ENCODE measurements at regions not wholly inside any gene's neighbourhood (a gene's known extent, or its start where the extent isn't known, plus 50 kb on each side); places are given as distances from the start of the nearest gene placed in this dataset.

DNA sequence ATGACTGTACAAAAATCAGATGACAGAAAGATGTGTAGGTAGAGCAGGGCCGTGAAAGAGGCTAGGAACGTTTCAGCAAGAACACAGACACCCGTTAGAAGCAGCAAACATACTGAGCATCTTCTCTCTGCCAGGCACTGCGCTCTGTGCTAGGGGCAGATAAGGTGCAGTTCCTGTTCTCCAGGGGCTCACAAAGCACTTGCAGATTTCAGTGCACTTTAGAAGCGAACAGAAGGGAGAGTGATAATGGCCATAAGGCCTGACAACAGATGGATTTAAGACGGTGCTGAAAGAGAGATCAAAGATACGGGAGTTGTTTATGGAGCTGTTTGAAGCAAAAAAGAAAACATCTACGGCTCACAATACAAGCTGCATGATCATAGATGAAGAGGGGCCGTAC, 200.3 kb upstream of the FOXD3 start:
- no peak overlapping the region for H3K27ac ChIP-seq (replicated peaks)
- DNase-seq (ENCODE audit: low read depth in 1 of 2, low spot score in 1 of 2): no peak
- H3K27me3 ChIP-seq (ENCODE audit: insufficient read depth, poor library complexity, severe bottlenecking): peaks cover 2% of the 10 kb centered on the region
- H3K4me3 ChIP-seq (replicated peaks; ENCODE audit: insufficient read depth, low read length): no peak overlapping the region
- TF ChIP-seq, protein P1, sequence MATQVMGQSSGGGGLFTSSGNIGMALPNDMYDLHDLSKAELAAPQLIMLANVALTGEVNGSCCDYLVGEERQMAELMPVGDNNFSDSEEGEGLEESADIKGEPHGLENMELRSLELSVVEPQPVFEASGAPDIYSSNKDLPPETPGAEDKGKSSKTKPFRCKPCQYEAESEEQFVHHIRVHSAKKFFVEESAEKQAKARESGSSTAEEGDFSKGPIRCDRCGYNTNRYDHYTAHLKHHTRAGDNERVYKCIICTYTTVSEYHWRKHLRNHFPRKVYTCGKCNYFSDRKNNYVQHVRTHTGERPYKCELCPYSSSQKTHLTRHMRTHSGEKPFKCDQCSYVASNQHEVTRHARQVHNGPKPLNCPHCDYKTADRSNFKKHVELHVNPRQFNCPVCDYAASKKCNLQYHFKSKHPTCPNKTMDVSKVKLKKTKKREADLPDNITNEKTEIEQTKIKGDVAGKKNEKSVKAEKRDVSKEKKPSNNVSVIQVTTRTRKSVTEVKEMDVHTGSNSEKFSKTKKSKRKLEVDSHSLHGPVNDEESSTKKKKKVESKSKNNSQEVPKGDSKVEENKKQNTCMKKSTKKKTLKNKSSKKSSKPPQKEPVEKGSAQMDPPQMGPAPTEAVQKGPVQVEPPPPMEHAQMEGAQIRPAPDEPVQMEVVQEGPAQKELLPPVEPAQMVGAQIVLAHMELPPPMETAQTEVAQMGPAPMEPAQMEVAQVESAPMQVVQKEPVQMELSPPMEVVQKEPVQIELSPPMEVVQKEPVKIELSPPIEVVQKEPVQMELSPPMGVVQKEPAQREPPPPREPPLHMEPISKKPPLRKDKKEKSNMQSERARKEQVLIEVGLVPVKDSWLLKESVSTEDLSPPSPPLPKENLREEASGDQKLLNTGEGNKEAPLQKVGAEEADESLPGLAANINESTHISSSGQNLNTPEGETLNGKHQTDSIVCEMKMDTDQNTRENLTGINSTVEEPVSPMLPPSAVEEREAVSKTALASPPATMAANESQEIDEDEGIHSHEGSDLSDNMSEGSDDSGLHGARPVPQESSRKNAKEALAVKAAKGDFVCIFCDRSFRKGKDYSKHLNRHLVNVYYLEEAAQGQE (IDR thresholded peaks at IDR 0.05; ENCODE audit: insufficient replicate concordance, low read depth): no peak
- TF ChIP-seq GABPA (IDR thresholded peaks at IDR 0.05; ENCODE audit: low read depth) (no peak), SPI1 (IDR thresholded peaks at IDR 0.05; ENCODE audit: borderline replicate concordance, low read depth) (no peak), POLR2AphosphoS5 (IDR thresholded peaks at IDR 0.05; ENCODE audit: low read depth) (no peak)
- TF ChIP-seq, protein P2, sequence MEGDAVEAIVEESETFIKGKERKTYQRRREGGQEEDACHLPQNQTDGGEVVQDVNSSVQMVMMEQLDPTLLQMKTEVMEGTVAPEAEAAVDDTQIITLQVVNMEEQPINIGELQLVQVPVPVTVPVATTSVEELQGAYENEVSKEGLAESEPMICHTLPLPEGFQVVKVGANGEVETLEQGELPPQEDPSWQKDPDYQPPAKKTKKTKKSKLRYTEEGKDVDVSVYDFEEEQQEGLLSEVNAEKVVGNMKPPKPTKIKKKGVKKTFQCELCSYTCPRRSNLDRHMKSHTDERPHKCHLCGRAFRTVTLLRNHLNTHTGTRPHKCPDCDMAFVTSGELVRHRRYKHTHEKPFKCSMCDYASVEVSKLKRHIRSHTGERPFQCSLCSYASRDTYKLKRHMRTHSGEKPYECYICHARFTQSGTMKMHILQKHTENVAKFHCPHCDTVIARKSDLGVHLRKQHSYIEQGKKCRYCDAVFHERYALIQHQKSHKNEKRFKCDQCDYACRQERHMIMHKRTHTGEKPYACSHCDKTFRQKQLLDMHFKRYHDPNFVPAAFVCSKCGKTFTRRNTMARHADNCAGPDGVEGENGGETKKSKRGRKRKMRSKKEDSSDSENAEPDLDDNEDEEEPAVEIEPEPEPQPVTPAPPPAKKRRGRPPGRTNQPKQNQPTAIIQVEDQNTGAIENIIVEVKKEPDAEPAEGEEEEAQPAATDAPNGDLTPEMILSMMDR (IDR thresholded peaks at IDR 0.05; ENCODE audit: insufficient read depth, low read length): no peak

DNA sequence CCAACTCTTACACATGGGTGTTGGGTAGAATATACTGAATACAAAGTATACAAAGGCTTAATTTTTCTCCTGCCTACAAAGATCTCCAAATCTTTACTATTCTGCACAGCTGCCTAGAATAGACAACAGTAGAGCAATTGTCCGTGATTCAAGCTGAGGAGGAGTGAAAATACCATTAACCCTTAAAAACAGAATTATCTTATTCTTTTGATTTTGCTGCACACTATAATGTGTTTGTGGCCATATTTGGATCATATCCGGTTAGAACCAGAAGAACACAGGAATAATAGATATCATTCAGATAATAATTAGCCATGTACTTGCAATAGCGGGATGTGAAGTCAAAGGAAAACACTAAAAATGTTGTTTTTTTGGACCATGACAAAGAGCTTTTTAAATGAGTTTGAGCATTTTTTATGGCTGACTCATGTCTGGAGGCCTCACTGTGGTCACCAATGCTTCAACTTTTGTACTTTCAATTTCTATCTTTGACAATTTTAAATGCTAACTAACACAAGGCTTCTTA, 197.6 kb upstream of the FOXD3 start:
- TF ChIP-seq, protein P1 (IDR thresholded peaks at IDR 0.05; ENCODE audit: insufficient replicate concordance, low read depth): no peak
- TF ChIP-seq SPI1 (IDR thresholded peaks at IDR 0.05; ENCODE audit: borderline replicate concordance, low read depth): no peak
- TF ChIP-seq, protein P2 (IDR thresholded peaks at IDR 0.05; ENCODE audit: insufficient read depth, low read length): no peak
- TF ChIP-seq GABPA (IDR thresholded peaks at IDR 0.05; ENCODE audit: low read depth): no peak
- TF ChIP-seq POLR2AphosphoS5 (IDR thresholded peaks at IDR 0.05; ENCODE audit: low read depth): no peak
- no peak for DNase-seq (ENCODE audit: low read depth in 1 of 2, low spot score in 1 of 2)
- H3K27me3 ChIP-seq (ENCODE audit: insufficient read depth, poor library complexity, severe bottlenecking): peaks cover 2% of the 10 kb centered on the region
- no peak overlapping the region for H3K27ac ChIP-seq (replicated peaks)
- H3K4me3 ChIP-seq (replicated peaks; ENCODE audit: insufficient read depth, low read length): no peak overlapping the region

- TF ChIP-seq, protein P1 (IDR thresholded peaks at IDR 0.05; ENCODE audit: insufficient replicate concordance, low read depth): no peak
- TF ChIP-seq, protein P2 (IDR thresholded peaks at IDR 0.05; ENCODE audit: insufficient read depth, low read length): no peak
- TF ChIP-seq POLR2AphosphoS5 (IDR thresholded peaks at IDR 0.05; ENCODE audit: low read depth) (no peak), SPI1 (IDR thresholded peaks at IDR 0.05; ENCODE audit: borderline replicate concordance, low read depth) (no peak), GABPA (IDR thresholded peaks at IDR 0.05; ENCODE audit: low read depth) (no peak)
- Histone ChIP-seq H3K27me3 (ENCODE audit: insufficient read depth, poor library complexity, severe bottlenecking) (peaks cover 2% of the 10 kb centered on the region), H3K4me3 (replicated peaks; ENCODE audit: insufficient read depth, low read length) (no peak overlapping the region), H3K27ac (replicated peaks) (no peak overlapping the region)
- no peak for DNase-seq (ENCODE audit: low read depth in 1 of 2, low spot score in 1 of 2)
Observed at GRCh38 chr1:63126104-63126503, 196.3 kb upstream of the FOXD3 start.
